GM23338 (cell line): ENCODE measurements at regions not wholly inside any gene's neighbourhood (a gene's known extent, or its start where the extent isn't known, plus 50 kb on each side); places are given as distances from the start of the nearest gene placed in this dataset.

Experiments used
- ATAC-seq: fragments of 200-7000 bp; cut with Tn5 transposase; 3 replicates; pipeline ENCODE4 v1.9.1; 2020
- DNase-seq: peaks from one replicate; pipeline ENCODE4 v3.0.0-alpha.2; 2015; ENCODE audit warnings: low spot score
- H2AFZ ChIP-seq: fragments of 200-600 bp; sonication (generic); 2 replicates; pipeline ENCODE4 v1.8.0; 2016; ENCODE audit warnings: antibody characterized with exemption, mild to moderate bottlenecking, moderate library complexity
- H3F3A ChIP-seq: fragments of 200-600 bp; sonication (generic); replicated peaks from 2 replicates; pipeline ENCODE4 v1.8.0; 2017; ENCODE audit warnings: antibody characterized with exemption, mixed run types, low read depth
- H3K27ac ChIP-seq: fragments of 200-600 bp; sonication (generic); 2 replicates; pipeline ENCODE4 v1.6.1; 2016; ENCODE audit warnings: low read depth
- H3K27me3 ChIP-seq: fragments of 200-600 bp; sonication (generic); 2 replicates; pipeline ENCODE4 v1.8.0; 2016; ENCODE audit warnings: mild to moderate bottlenecking, mixed run types, moderate library complexity; ENCODE audit not compliant: insufficient read depth
- H3K36me3 ChIP-seq: fragments of 200-600 bp; sonication (generic); 2 replicates; pipeline ENCODE4 v1.8.0; 2016; ENCODE audit warnings: mild to moderate bottlenecking; ENCODE audit not compliant: insufficient read depth
- H3K4me1 ChIP-seq: fragments of 200-600 bp; sonication (generic); 2 replicates; pipeline ENCODE4 v1.8.0; 2016; ENCODE audit warnings: mild to moderate bottlenecking, moderate library complexity; ENCODE audit not compliant: insufficient read depth
- H3K4me2 ChIP-seq: fragments of 200-600 bp; sonication (generic); 2 replicates; pipeline ENCODE4 v1.7.1; 2017; ENCODE audit warnings: mixed run types
- H3K4me3 ChIP-seq: fragments of 200-600 bp; sonication (generic); 2 replicates; pipeline ENCODE4 v1.6.1; 2016; ENCODE audit warnings: mixed run types
- H3K79me2 ChIP-seq: fragments of 200-600 bp; sonication (generic); replicated peaks from 2 replicates; pipeline ENCODE4 v1.8.0; 2017; ENCODE audit warnings: mild to moderate bottlenecking; ENCODE audit not compliant: insufficient read depth
- H3K9me2 ChIP-seq: fragments of 200-600 bp; sonication (generic); 2 replicates; pipeline ENCODE4 v1.8.0; 2017; ENCODE audit not compliant: insufficient read depth
- H4K20me1 ChIP-seq: fragments of 200-600 bp; sonication (generic); replicated peaks from 2 replicates; pipeline ENCODE4 v1.8.0; 2017; ENCODE audit warnings: mild to moderate bottlenecking; ENCODE audit not compliant: insufficient read depth
- H3K27ac Mint-ChIP-seq: 2 replicates; pipeline ENCODE4 v1.8.0; 2020; ENCODE audit warnings: inconsistent platforms, mild to moderate bottlenecking, moderate library complexity, mixed read lengths
- H3K27me3 Mint-ChIP-seq: 3 replicates; pipeline ENCODE4 v1.8.0; 2022; ENCODE audit warnings: low read depth, mild to moderate bottlenecking, moderate library complexity, mixed read lengths, inconsistent platforms; ENCODE audit not compliant: insufficient read depth, poor library complexity
- H3K36me3 Mint-ChIP-seq: 3 replicates; pipeline ENCODE4 v1.8.0; 2021; ENCODE audit warnings: low read depth, mild to moderate bottlenecking, inconsistent platforms, moderate library complexity, mixed read lengths
- H3K4me1 Mint-ChIP-seq: 3 replicates; pipeline ENCODE4 v1.8.0; 2020; ENCODE audit warnings: mild to moderate bottlenecking, inconsistent platforms, mixed read lengths
- H3K4me3 Mint-ChIP-seq: 3 replicates; pipeline ENCODE4 v1.8.0; 2021; ENCODE audit warnings: moderate library complexity, mild to moderate bottlenecking, inconsistent platforms, mixed read lengths
- H3K9me3 Mint-ChIP-seq: 3 replicates; pipeline ENCODE4 v1.8.0; 2020; ENCODE audit warnings: moderate library complexity, mild to moderate bottlenecking, inconsistent platforms, mixed read lengths
- CREB1 ChIP-seq: fragments of 250-450 bp; sonication (Bioruptor Pico); IDR thresholded peaks from 2 replicates; pipeline ENCODE4 v1.5.0; 2020; ENCODE audit warnings: low read depth, mild to moderate bottlenecking, moderate library complexity
- EZH2 ChIP-seq: fragments of 200-600 bp; sonication (generic); IDR thresholded peaks from one replicate; pipeline ENCODE4 v1.8.0; 2017; ENCODE audit warnings: antibody characterized with exemption, mild to moderate bottlenecking, low read depth; ENCODE audit not compliant: unreplicated experiment
- EZH2phosphoT487 ChIP-seq: fragments of 200-600 bp; sonication (generic); IDR thresholded peaks from one replicate; pipeline ENCODE4 v1.8.1; 2018; ENCODE audit warnings: antibody characterized with exemption; ENCODE audit not compliant: unreplicated experiment
- JUNB ChIP-seq: IDR thresholded peaks from one replicate; pipeline ENCODE4 v1.6.1; 2016; ENCODE audit warnings: antibody characterized with exemption; ENCODE audit not compliant: unreplicated experiment
- NANOG ChIP-seq: IDR thresholded peaks from 2 replicates; pipeline ENCODE4 v1.6.1; 2016; ENCODE audit warnings: antibody characterized with exemption, borderline replicate concordance
- POLR2AphosphoS5 ChIP-seq: IDR thresholded peaks from 2 replicates; pipeline ENCODE4 v1.6.1; 2016; ENCODE audit warnings: antibody characterized with exemption, low read depth
- STAT1 ChIP-seq: IDR thresholded peaks from one replicate; pipeline ENCODE4 v1.6.1; 2016; ENCODE audit warnings: antibody characterized with exemption; ENCODE audit not compliant: unreplicated experiment
- ZNF114 ChIP-seq: fragments of 250-450 bp; sonication (Bioruptor Pico); IDR thresholded peaks from 2 replicates; pipeline ENCODE4 v1.5.0; 2020; ENCODE audit warnings: mild to moderate bottlenecking, moderate library complexity
- ZNF331 ChIP-seq: fragments of 250-450 bp; sonication (Bioruptor Pico); IDR thresholded peaks from 2 replicates; pipeline ENCODE4 v1.5.0; 2020; ENCODE audit warnings: low read depth, mild to moderate bottlenecking, moderate library complexity
- TF ChIP-seq, protein P1 (sequence below): IDR thresholded peaks from 2 replicates; pipeline ENCODE4 v1.6.1; 2016; ENCODE audit warnings: antibody characterized with exemption
- TF ChIP-seq, protein P2 (sequence below), 2 experiments: fragments of 200-600 bp in 1 of 2; sonication (generic) in 1 of 2; conservative IDR thresholded peaks; 2 replicates each; pipeline versions ENCODE4 v1.5.1 to v1.6.1; 2016 to 2017; ENCODE audit warnings: antibody characterized with exemption in 2 of 2, low read depth in 2 of 2, mild to moderate bottlenecking in 2 of 2, moderate library complexity in 1 of 2
- TF ChIP-seq, protein P3 (sequence below): fragments of 250-450 bp; sonication (Bioruptor Pico); IDR thresholded peaks from 2 replicates; pipeline ENCODE4 v1.5.0; 2020; ENCODE audit warnings: mild to moderate bottlenecking, moderate library complexity
- TF ChIP-seq, protein P4 (sequence below): IDR thresholded peaks from one replicate; pipeline ENCODE4 v1.6.1; 2018; ENCODE audit warnings: antibody characterized with exemption; ENCODE audit not compliant: unreplicated experiment

DNA sequence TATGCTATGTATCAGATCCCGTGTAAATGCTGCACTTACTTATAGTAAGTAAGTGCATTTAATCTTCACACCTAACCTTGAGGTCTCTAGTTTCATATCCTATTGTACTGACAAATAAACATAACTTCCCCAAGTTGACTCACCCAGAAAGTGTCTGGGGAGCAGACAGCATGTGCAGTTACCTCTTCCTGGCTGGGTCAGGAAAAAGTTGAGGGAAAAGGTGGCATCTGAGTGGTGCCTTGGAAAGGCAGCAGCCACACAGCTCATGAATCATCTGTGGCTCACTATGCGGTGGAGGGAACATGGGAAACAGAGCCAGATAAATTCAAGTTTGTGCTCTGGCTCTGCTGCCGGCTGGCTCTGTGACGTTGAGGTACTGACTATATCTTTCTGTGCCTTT is 382.0 kb upstream of the DYNLRB2 start:
- DNase-seq: no peak
- H3K79me2 ChIP-seq: no peaks in the 10 kb centered on the region
- Mint-ChIP-seq H3K36me3 (no peaks in the 10 kb centered on the region; the same call in 2 of the 3 replicates), H3K4me3 (no peak overlapping the region), H3K27ac (no peak overlapping the region), H3K4me1 (peaks cover 2% of the 10 kb centered on the region; the same call in 1 of the 3 replicates), H3K9me3 (peaks cover 4% of the 10 kb centered on the region; the same call in 1 of the 3 replicates), H3K27me3 (peaks cover 4% of the 10 kb centered on the region)
- no peaks in the 10 kb centered on the region for H3K4me1 ChIP-seq
- H3K27me3 ChIP-seq: no peaks in the 10 kb centered on the region
- TF ChIP-seq, protein P1, sequence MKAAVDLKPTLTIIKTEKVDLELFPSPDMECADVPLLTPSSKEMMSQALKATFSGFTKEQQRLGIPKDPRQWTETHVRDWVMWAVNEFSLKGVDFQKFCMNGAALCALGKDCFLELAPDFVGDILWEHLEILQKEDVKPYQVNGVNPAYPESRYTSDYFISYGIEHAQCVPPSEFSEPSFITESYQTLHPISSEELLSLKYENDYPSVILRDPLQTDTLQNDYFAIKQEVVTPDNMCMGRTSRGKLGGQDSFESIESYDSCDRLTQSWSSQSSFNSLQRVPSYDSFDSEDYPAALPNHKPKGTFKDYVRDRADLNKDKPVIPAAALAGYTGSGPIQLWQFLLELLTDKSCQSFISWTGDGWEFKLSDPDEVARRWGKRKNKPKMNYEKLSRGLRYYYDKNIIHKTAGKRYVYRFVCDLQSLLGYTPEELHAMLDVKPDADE: no peak
- TF ChIP-seq POLR2AphosphoS5 (no peak), EZH2phosphoT487 (no peak), NANOG (no peak), STAT1 (no peak), ZNF114 (no peak), CREB1 (no peak), JUNB (no peak), EZH2 (no peak), ZNF331 (CRISPR knock-in tag) (no peak)
- TF ChIP-seq, protein P2, sequence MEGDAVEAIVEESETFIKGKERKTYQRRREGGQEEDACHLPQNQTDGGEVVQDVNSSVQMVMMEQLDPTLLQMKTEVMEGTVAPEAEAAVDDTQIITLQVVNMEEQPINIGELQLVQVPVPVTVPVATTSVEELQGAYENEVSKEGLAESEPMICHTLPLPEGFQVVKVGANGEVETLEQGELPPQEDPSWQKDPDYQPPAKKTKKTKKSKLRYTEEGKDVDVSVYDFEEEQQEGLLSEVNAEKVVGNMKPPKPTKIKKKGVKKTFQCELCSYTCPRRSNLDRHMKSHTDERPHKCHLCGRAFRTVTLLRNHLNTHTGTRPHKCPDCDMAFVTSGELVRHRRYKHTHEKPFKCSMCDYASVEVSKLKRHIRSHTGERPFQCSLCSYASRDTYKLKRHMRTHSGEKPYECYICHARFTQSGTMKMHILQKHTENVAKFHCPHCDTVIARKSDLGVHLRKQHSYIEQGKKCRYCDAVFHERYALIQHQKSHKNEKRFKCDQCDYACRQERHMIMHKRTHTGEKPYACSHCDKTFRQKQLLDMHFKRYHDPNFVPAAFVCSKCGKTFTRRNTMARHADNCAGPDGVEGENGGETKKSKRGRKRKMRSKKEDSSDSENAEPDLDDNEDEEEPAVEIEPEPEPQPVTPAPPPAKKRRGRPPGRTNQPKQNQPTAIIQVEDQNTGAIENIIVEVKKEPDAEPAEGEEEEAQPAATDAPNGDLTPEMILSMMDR (conservative IDR thresholded peaks at IDR 0.05; ENCODE audit: low read depth in 2 of 2): no peak
- TF ChIP-seq, protein P3, sequence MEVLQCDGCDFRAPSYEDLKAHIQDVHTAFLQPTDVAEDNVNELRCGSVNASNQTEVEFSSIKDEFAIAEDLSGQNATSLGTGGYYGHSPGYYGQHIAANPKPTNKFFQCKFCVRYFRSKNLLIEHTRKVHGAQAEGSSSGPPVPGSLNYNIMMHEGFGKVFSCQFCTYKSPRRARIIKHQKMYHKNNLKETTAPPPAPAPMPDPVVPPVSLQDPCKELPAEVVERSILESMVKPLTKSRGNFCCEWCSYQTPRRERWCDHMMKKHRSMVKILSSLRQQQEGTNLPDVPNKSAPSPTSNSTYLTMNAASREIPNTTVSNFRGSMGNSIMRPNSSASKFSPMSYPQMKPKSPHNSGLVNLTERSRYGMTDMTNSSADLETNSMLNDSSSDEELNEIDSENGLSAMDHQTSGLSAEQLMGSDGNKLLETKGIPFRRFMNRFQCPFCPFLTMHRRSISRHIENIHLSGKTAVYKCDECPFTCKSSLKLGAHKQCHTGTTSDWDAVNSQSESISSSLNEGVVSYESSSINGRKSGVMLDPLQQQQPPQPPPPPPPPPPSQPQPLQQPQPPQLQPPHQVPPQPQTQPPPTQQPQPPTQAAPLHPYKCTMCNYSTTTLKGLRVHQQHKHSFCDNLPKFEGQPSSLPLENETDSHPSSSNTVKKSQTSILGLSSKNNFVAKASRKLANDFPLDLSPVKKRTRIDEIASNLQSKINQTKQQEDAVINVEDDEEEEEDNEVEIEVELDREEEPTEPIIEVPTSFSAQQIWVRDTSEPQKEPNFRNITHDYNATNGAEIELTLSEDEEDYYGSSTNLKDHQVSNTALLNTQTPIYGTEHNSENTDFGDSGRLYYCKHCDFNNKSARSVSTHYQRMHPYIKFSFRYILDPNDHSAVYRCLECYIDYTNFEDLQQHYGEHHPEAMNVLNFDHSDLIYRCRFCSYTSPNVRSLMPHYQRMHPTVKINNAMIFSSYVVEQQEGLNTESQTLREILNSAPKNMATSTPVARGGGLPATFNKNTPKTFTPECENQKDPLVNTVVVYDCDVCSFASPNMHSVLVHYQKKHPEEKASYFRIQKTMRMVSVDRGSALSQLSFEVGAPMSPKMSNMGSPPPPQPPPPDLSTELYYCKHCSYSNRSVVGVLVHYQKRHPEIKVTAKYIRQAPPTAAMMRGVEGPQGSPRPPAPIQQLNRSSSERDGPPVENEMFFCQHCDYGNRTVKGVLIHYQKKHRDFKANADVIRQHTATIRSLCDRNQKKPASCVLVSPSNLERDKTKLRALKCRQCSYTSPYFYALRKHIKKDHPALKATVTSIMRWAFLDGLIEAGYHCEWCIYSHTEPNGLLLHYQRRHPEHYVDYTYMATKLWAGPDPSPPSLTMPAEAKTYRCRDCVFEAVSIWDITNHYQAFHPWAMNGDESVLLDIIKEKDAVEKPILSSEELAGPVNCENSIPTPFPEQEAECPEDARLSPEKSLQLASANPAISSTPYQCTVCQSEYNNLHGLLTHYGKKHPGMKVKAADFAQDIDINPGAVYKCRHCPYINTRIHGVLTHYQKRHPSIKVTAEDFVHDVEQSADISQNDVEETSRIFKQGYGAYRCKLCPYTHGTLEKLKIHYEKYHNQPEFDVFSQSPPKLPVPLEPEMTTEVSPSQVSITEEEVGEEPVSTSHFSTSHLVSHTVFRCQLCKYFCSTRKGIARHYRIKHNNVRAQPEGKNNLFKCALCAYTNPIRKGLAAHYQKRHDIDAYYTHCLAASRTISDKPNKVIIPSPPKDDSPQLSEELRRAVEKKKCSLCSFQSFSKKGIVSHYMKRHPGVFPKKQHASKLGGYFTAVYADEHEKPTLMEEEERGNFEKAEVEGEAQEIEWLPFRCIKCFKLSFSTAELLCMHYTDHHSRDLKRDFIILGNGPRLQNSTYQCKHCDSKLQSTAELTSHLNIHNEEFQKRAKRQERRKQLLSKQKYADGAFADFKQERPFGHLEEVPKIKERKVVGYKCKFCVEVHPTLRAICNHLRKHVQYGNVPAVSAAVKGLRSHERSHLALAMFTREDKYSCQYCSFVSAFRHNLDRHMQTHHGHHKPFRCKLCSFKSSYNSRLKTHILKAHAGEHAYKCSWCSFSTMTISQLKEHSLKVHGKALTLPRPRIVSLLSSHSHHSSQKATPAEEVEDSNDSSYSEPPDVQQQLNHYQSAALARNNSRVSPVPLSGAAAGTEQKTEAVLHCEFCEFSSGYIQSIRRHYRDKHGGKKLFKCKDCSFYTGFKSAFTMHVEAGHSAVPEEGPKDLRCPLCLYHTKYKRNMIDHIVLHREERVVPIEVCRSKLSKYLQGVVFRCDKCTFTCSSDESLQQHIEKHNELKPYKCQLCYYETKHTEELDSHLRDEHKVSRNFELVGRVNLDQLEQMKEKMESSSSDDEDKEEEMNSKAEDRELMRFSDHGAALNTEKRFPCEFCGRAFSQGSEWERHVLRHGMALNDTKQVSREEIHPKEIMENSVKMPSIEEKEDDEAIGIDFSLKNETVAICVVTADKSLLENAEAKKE (CRISPR knock-in tag): no peak
- TF ChIP-seq, protein P4, sequence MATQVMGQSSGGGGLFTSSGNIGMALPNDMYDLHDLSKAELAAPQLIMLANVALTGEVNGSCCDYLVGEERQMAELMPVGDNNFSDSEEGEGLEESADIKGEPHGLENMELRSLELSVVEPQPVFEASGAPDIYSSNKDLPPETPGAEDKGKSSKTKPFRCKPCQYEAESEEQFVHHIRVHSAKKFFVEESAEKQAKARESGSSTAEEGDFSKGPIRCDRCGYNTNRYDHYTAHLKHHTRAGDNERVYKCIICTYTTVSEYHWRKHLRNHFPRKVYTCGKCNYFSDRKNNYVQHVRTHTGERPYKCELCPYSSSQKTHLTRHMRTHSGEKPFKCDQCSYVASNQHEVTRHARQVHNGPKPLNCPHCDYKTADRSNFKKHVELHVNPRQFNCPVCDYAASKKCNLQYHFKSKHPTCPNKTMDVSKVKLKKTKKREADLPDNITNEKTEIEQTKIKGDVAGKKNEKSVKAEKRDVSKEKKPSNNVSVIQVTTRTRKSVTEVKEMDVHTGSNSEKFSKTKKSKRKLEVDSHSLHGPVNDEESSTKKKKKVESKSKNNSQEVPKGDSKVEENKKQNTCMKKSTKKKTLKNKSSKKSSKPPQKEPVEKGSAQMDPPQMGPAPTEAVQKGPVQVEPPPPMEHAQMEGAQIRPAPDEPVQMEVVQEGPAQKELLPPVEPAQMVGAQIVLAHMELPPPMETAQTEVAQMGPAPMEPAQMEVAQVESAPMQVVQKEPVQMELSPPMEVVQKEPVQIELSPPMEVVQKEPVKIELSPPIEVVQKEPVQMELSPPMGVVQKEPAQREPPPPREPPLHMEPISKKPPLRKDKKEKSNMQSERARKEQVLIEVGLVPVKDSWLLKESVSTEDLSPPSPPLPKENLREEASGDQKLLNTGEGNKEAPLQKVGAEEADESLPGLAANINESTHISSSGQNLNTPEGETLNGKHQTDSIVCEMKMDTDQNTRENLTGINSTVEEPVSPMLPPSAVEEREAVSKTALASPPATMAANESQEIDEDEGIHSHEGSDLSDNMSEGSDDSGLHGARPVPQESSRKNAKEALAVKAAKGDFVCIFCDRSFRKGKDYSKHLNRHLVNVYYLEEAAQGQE: no peak
- no peak for ATAC-seq
- H3K9me2 ChIP-seq: peaks cover 7% of the 10 kb centered on the region; the same call in 1 of the 2 replicates
- H3F3A ChIP-seq: no peaks in the 10 kb centered on the region
- H3K36me3 ChIP-seq: no peaks in the 10 kb centered on the region; the same call in 1 of the 2 replicates
- H4K20me1 ChIP-seq: no peaks in the 10 kb centered on the region
- no peak overlapping the region for H3K4me3 ChIP-seq
- no peak overlapping the region for H2AFZ ChIP-seq
- H3K4me2 ChIP-seq: no peak overlapping the region
- H3K27ac ChIP-seq: no peak overlapping the region
